H1 (cell line): ENCODE measurements at regions not wholly inside any gene's neighbourhood (a gene's known extent, or its start where the extent isn't known, plus 50 kb on each side); places are given as distances from the start of the nearest gene placed in this dataset.

Experiments
- CTCF ChIA-PET: fragments of 300-600 bp; sonication (Branson Sonifier 250); formaldehyde crosslinking; loops from one replicate; lab custom pipeline; 2021; ENCODE audit not compliant: partially characterized antibody; lab: Charles Lee
- POLR2A ChIA-PET: fragments of 300-600 bp; sonication (Branson Sonifier 250); formaldehyde crosslinking; loops from one replicate; lab custom pipeline; 2021; ENCODE audit warnings: inconsistent platforms; ENCODE audit not compliant: partially characterized antibody; lab: Charles Lee
- DNase-seq, 2 experiments: peaks; one replicate each; pipeline versions ENCODE4 v3.0.0 to v3.0.0-alpha.2; 2010 to 2022; ENCODE audit warnings: low spot score in 2 of 2, low read depth in 1 of 2, mixed read lengths in 1 of 2
- FAIRE-seq: peaks from 2 replicates; lab custom pipeline; 2011; peaks lifted over from hg19 to GRCh38; lab: Jason Lieb, UNC
- H2AFZ ChIP-seq: 2 replicates; pipeline ENCODE4 v1.8.1; 2012; ENCODE audit warnings: low read length, inconsistent platforms
- H2AK5ac ChIP-seq: 2 replicates; pipeline ENCODE4 v1.6.1; 2013; ENCODE audit warnings: low read depth, low read length
- H2BK120ac ChIP-seq: replicated peaks from 2 replicates; pipeline ENCODE3; 2013; ENCODE audit warnings: low read depth, low read length, inconsistent platforms
- H2BK12ac ChIP-seq: 2 replicates; pipeline ENCODE4 v1.6.1; 2013; ENCODE audit warnings: low read depth, low read length
- H2BK15ac ChIP-seq: 2 replicates; pipeline ENCODE4 v1.6.1; 2013; ENCODE audit warnings: low read length
- H2BK20ac ChIP-seq: 2 replicates; pipeline ENCODE4 v1.6.1; 2013; ENCODE audit warnings: low read length
- H2BK5ac ChIP-seq: 2 replicates; pipeline ENCODE4 v1.6.1; 2013; ENCODE audit warnings: low read depth, low read length
- H3K14ac ChIP-seq: 2 replicates; pipeline ENCODE4 v1.6.1; 2013; ENCODE audit warnings: inconsistent platforms; ENCODE audit not compliant: insufficient read length
- H3K18ac ChIP-seq: 2 replicates; pipeline ENCODE4 v1.6.1; 2013; ENCODE audit warnings: low read length; ENCODE audit errors: extremely low read depth
- H3K23ac ChIP-seq: 2 replicates; pipeline ENCODE4 v1.6.1; 2013; ENCODE audit warnings: inconsistent platforms; ENCODE audit not compliant: insufficient read length
- H3K23me2 ChIP-seq: 2 replicates; pipeline ENCODE4 v1.6.1; 2013; ENCODE audit warnings: low read depth, low read length
- H3K27ac ChIP-seq: 2 replicates; pipeline ENCODE4 v1.6.1; 2011; ENCODE audit warnings: low read depth, low read length, inconsistent platforms
- H3K27me3 ChIP-seq, 4 experiments: replicated peaks in 1 of 4; 1 replicate in 1 of 4; 2 replicates in 3 of 4; pipeline versions ENCODE4 v1.6.1 to v1.8.1; 2011 to 2013; ENCODE audit warnings: low read length in 3 of 4, mild to moderate bottlenecking in 3 of 4, inconsistent platforms in 2 of 4, mixed read lengths in 2 of 4, moderate library complexity in 1 of 4; ENCODE audit not compliant: control insufficient read depth in 3 of 4, insufficient read depth in 3 of 4; ENCODE audit errors: extremely low read depth in 1 of 4
- H3K36me3 ChIP-seq, 4 experiments: 2 replicates each; pipeline versions ENCODE4 v1.6.1 to v1.8.1; 2011 to 2013; ENCODE audit warnings: mild to moderate bottlenecking in 4 of 4, low read length in 3 of 4, moderate library complexity in 2 of 4, control low read depth in 1 of 4, inconsistent platforms in 1 of 4; ENCODE audit not compliant: insufficient read depth in 4 of 4, control insufficient read depth in 2 of 4
- H3K4ac ChIP-seq: replicated peaks from 2 replicates; pipeline ENCODE3; 2013; ENCODE audit warnings: low read length, low read depth, mixed read lengths, inconsistent platforms; ENCODE audit not compliant: insufficient read length
- H3K4me1 ChIP-seq, 4 experiments: replicated peaks in 1 of 4; 1 replicate in 1 of 4; 2 replicates in 3 of 4; pipeline versions ENCODE4 v1.6.1 to v1.8.1; 2011 to 2013; ENCODE audit warnings: low read length in 3 of 4, inconsistent platforms in 2 of 4, mixed read lengths in 1 of 4; ENCODE audit not compliant: insufficient read depth in 4 of 4, control insufficient read depth in 3 of 4
- H3K4me2 ChIP-seq, 2 experiments: 2 replicates each; pipeline versions ENCODE4 v1.6.1 to v1.8.1; 2011 to 2013; ENCODE audit warnings: low read depth in 2 of 2, low read length in 2 of 2, control low read depth in 1 of 2, inconsistent platforms in 1 of 2, mild to moderate bottlenecking in 1 of 2; ENCODE audit not compliant: insufficient read depth in 1 of 2
- H3K4me3 ChIP-seq, 4 experiments: fragments of 200-600, 300-600 bp in 1 of 4; sonication (generic), shearing (Covaris generic), sonication (Bioruptor Twin) in 1 of 4; 2 replicates each; pipeline versions ENCODE4 v1.5.1 to v1.8.1; 2011 to 2016; ENCODE audit warnings: low read length in 4 of 4, low read depth in 3 of 4, control low read depth in 2 of 4, inconsistent platforms in 2 of 4, mild to moderate bottlenecking in 2 of 4, mixed read lengths in 1 of 4, moderate library complexity in 1 of 4; ENCODE audit not compliant: insufficient read depth in 2 of 4; ENCODE audit errors: extremely low read depth in 1 of 4
- H3K56ac ChIP-seq: replicated peaks from 2 replicates; pipeline ENCODE3; 2013; ENCODE audit warnings: low read depth, mild to moderate bottlenecking, mixed read lengths, low read length, inconsistent platforms; ENCODE audit not compliant: insufficient read length
- H3K79me1 ChIP-seq: 2 replicates; pipeline ENCODE4 v1.6.1; 2013; ENCODE audit warnings: low read depth, low read length, control low read depth
- H3K79me2 ChIP-seq, 2 experiments: 2 replicates each; pipeline versions ENCODE4 v1.6.1 to v1.8.1; 2012 to 2013; ENCODE audit warnings: low read length in 2 of 2, mild to moderate bottlenecking in 2 of 2, inconsistent platforms in 1 of 2; ENCODE audit not compliant: insufficient read depth in 2 of 2, control insufficient read depth in 1 of 2
- H3K9ac ChIP-seq, 4 experiments: replicated peaks in 1 of 4; 1 replicate in 1 of 4; 2 replicates in 3 of 4; pipeline versions ENCODE4 v1.6.1 to v1.8.1; 2011 to 2013; ENCODE audit warnings: low read depth in 3 of 4, low read length in 3 of 4, control low read depth in 2 of 4, mild to moderate bottlenecking in 2 of 4, moderate library complexity in 2 of 4, inconsistent platforms in 1 of 4; ENCODE audit errors: extremely low read depth in 1 of 4
- H3K9me3 ChIP-seq, 2 experiments: 2 replicates each; pipeline versions ENCODE4 v1.6.1 to v1.8.1; 2012 to 2013; ENCODE audit warnings: mild to moderate bottlenecking in 2 of 2, moderate library complexity in 2 of 2, control low read depth in 1 of 2, inconsistent platforms in 1 of 2, low read depth in 1 of 2, low read length in 1 of 2, mixed read lengths in 1 of 2; ENCODE audit not compliant: insufficient read depth in 2 of 2
- H4K20me1 ChIP-seq, 2 experiments: replicated peaks in 1 of 2; 2 replicates each; pipeline versions ENCODE3 to v1.8.1; 2011 to 2013; ENCODE audit warnings: inconsistent platforms in 2 of 2, low read length in 2 of 2, mild to moderate bottlenecking in 1 of 2; ENCODE audit not compliant: insufficient read depth in 2 of 2, control insufficient read depth in 1 of 2
- H4K5ac ChIP-seq: 2 replicates; pipeline ENCODE4 v1.6.1; 2013; ENCODE audit warnings: low read length, low read depth, mixed read lengths, inconsistent platforms; ENCODE audit not compliant: insufficient read length
- H4K8ac ChIP-seq: 2 replicates; pipeline ENCODE4 v1.8.0; 2013; ENCODE audit warnings: mild to moderate bottlenecking, moderate library complexity, low read length, inconsistent platforms; ENCODE audit not compliant: insufficient read depth; ENCODE audit errors: extremely low read depth
- H4K91ac ChIP-seq: replicated peaks from 2 replicates; pipeline ENCODE3; 2013; ENCODE audit warnings: low read length, mixed read lengths, inconsistent platforms; ENCODE audit not compliant: insufficient read length
- GABPA ChIP-seq: IDR thresholded peaks from 2 replicates; pipeline ENCODE4 v1.6.1; 2011; ENCODE audit warnings: mild to moderate bottlenecking, low read length, moderate library complexity, borderline replicate concordance; ENCODE audit not compliant: insufficient read depth
- JUN ChIP-seq: IDR thresholded peaks from 2 replicates; pipeline ENCODE4 v1.6.1; 2011; ENCODE audit warnings: low read depth, mild to moderate bottlenecking, improper control_type of control experiment, low read length
- WGBS, 2 experiments: shearing (Covaris generic) in 1 of 2; methylation state at CpG; one replicate each; pipeline versions ENCODE4 v1.1.6 to v1.1.7; 2013 to 2015; ENCODE audit warnings: low lambda C conversion rate in 2 of 2, mixed read lengths in 2 of 2, inconsistent platforms in 1 of 2, low coverage in 1 of 2, missing lambda C conversion rate in 1 of 2; ENCODE audit not compliant: insufficient replicate concordance in 2 of 2, insufficient coverage in 1 of 2, insufficient read length in 1 of 2; ENCODE audit errors: extremely low coverage in 1 of 2, missing lambda C conversion rate in 1 of 2; 5-methylcytosine and 5-hydroxymethylcytosine counted together

DNA sequence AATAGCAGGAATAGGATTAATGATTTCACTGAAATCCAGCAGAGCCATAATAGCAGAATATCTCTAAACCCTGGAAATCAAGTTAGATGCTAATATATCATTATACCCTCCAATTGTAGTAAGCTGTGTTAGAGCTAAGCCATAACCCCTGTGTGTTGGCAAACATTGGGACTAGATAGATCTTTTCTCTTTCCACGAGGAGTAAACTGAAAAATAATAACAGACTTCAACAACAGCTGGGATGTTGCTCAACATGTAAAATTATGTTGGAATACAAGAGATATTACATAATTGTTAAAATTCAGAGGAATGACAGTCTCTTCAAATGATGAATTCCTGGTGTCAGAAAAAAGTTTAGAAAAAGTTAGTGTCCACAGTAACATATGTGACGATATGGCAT is 383.8 kb downstream of the SNAPC1 start:
- no peak for TF ChIP-seq GABPA
- TF ChIP-seq JUN: no peak
- TF ChIP-seq, all 59 proteins: peak for 0
- H2AK5ac ChIP-seq: no peak overlapping the region
- no peak overlapping the region for H4K8ac ChIP-seq
- no peak overlapping the region for H3K27ac ChIP-seq
- H3K4me1 ChIP-seq: no peaks in the 10 kb centered on the region
- 86% methylated on average over 2 of the region's 2 CpGs; no CpG with 5 or more reads in 1 of the 2 experiments for WGBS, 2 experiments
- ChIA-PET POLR2A (no interaction called here), CTCF (interaction anchor here (0.6 to 1.2 kb wide), 2 partner anchors 220 to 1073 kb away, joined by 3 read pairs; no protein-coding TSS in a partner anchor)
- H3K4me2 ChIP-seq: no peak overlapping the region
- no peak overlapping the region for H3K4ac ChIP-seq
- no peaks in the 10 kb centered on the region for H3K9me3 ChIP-seq
- H3K27me3 ChIP-seq: no peaks in the 10 kb centered on the region
- H2BK120ac ChIP-seq: no peak overlapping the region
- no peak overlapping the region for H2AFZ ChIP-seq
- H3K4me3 ChIP-seq: no peak overlapping the region
- H2BK12ac ChIP-seq: no peak overlapping the region
- H3K36me3 ChIP-seq: no peaks in the 10 kb centered on the region
- no peak overlapping the region for H2BK15ac ChIP-seq
- no peak overlapping the region for H3K14ac ChIP-seq
- no peak overlapping the region for H3K9ac ChIP-seq
- DNase-seq: no peak
- H3K79me2 ChIP-seq: no peaks in the 10 kb centered on the region
- H3K23me2 ChIP-seq: no peaks in the 10 kb centered on the region
- H3K23ac ChIP-seq: no peak overlapping the region
- no peak overlapping the region for H3K18ac ChIP-seq
- no peak overlapping the region for H3K56ac ChIP-seq
- H3K79me1 ChIP-seq: no peaks in the 10 kb centered on the region
- no peak overlapping the region for H2BK20ac ChIP-seq
- no peak overlapping the region for H4K91ac ChIP-seq
- H4K5ac ChIP-seq: no peak overlapping the region
- H2BK5ac ChIP-seq: no peak overlapping the region
- no peaks in the 10 kb centered on the region for H4K20me1 ChIP-seq
- FAIRE-seq: no peak
